NCI-H2081 treated with DMSO at 0.1 percent for 48 hours (cell line): ENCODE measurements at regions not wholly inside any gene's neighbourhood (a gene's known extent, or its start where the extent isn't known, plus 50 kb on each side); places are given as distances from the start of the nearest gene placed in this dataset.
"Not testable (repeated sequence)": the region's sequence is repeated elsewhere in the genome, so short reads cannot be mapped to it uniquely, and the experiment has no call there.

Experiments
- DNase-seq: peaks from one replicate; lab custom pipeline; 2025; lab: John Stamatoyannopoulos, UW

DNA sequence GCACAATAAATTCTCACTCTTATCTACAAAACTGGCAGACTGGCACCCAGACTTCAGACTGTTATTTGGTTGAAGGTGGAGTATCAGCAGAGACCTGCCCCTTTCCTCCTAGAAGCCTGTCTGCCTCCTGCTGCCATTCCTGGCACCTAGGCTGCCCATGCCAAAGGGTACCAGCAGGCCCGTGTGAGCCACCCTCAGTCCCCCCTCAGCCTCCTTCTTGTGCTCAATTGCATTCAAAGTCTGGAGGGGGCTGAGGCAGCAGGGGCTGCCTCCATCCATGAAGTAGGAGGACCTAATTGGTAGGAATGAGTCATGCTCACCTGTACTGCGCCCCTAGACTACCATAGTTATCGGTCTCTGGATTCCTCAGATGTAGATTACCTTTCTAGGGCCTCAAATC, 440.9 kb upstream of the GRM3 start:
- DNase-seq, result no peak

GRCh38 chr7:86201767-86202166, 441.9 kb upstream of the GRM3 start:
- DNase-seq, result no peak

GRCh38 chr7:86199881-86200614, 443.7 kb upstream of the GRM3 start:
- DNase-seq, result no peak

DNA sequence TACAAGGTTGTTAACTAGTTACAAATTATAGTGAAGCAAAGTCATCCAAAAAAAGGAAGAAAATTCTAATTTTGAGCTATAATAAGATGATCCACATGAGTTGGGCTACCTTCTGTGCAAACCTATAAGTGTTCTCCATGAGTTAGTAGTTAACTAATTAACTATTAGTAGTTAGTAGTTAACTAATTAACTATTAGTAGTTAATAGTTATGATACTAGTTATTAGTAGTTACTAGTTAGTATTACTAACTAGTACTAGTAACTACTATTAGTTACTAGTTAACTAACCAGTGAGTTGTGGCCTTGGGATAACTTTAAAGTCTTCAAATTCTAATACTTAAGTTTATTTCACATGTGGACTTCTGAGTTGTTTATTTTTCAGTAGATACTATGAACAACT, 453.4 kb upstream of the GRM3 start:
- DNase-seq, result no peak

DNA sequence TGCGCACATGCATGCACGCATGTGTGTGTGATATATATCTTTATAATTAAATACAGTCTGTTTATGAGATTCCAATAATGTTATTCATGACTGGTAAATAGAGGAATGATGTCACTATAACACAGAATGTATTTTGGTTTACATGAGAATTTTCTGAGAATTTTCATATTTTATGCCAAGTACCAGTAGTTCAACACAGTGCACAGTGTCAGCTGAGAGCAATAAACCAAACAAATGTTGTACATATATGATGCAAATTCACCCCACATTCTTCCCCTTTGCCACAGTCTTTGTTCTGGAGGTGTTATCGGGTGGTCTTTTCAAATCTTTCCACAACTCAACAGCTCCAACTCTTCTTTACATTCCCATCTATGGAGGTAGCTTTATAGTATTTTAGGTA, 462.2 kb upstream of the GRM3 start:
- no peak for DNase-seq

DNA sequence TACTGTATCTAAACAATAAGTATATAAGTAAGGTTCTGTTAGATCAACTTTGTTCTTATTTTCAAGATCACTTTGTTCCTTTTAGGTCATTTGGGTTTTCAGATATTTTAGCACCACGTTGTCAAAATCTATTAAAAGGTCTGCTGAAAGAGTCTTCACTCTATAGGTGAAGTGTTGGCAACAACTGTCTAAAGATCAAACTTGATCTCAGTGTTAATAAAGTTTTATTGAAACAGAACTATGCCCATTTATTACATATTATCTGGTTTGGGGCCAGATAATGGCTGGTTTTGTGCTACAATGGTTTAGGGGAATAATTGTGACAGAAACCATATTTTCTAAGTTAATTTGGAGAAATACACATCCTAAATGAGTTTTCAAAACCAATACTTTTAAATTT, 478.9 kb upstream of the GRM3 start:
- no peak for DNase-seq

DNA sequence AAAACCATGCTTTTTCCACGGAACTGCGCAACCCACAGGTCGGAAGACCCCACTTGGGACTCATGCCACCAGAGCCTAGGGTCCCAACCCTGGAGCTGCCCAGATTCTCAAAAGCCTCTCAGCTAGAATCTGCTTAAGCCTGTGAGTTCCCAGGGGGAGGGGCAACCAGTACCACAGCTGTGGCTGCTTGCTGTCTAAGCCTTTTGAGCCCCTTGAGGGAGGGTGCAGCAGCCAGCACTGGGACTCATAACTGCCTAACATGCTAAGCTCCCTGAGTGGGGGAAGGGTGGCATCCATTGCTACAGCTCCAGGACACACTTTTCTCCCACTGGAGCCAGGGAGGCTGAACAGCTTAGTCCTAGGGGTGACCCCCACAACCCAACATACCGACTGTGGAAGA, 485.6 kb upstream of the GRM3 start:
- no peak for DNase-seq

- no peak for DNase-seq
These were observed 488.1 kb upstream of the GRM3 start for GRCh38 chr7:86155623-86156022.

DNA sequence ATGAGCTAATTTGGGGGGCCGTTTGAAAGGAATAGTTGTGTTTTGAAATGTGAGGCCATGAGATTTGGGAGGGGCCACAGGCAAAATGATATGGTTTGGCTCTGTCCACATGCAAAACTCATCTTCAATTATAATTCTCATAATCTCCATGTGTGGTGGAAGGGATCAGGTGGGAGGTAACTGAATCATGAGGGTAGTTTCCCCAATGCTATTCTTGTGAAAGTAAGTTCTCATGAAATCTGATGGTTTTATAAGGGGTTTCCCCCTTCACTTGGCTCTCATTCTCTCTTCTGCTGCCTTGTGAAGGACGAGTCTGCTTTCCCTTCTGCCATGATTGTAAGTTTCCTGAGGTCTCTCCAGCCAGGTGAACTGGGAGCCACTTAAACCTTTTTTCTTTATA, 490.8 kb upstream of the GRM3 start:
- DNase-seq, result no peak

DNA sequence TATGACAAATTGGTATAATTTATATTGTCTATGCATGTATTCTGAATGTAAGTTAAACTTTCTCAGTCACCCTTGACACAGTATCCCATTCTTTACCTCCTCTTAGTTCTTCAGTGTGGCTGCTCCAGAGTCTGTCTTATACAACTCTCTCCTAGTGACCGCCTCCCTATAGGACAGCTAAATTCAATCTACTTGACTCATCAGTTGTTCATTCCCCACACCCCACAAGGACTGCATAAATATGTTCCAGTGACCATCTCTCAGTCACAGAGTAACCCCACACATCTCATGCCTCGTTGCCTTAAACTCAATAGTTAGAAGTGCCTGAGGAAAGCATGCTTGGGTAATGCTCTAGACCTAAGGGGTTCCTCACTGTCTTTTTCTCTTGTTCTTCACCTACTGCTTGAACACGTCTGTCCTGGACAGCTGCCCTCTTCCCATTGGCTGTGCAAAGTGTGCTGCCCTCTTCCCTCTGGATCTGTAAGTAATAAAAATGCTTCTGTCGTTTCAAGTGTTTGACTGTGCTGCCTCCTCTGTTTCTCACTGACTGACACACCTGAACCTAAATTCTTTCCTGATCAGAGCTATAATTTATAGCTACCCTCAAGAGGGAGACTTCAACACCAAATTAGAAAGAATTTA, 494.6 kb upstream of the GRM3 start:
- DNase-seq, result no peak

DNA sequence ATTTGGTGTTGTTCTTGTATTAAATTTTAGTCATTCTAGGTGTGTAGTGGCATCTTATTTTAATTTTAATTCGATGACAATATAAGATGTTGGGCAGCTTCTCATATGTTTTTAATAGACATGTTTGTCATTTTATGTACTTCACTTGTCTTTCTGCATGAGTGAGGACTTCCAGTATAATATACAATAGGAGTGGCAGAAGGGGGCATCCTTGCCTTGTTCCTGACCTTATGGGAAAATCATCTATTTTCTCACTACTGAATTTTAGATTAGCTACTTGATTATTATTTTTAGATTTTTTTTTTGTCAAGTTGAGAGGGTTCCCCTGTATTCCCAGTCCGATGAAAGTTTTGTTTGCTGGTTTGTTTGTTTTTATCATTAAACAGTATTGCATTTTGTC, 495.2 kb upstream of the GRM3 start:
- DNase-seq, result no peak

- DNase-seq, result no peak
These were observed 506.4 kb upstream of the GRM3 start for GRCh38 chr7:86137343-86137742.

DNA sequence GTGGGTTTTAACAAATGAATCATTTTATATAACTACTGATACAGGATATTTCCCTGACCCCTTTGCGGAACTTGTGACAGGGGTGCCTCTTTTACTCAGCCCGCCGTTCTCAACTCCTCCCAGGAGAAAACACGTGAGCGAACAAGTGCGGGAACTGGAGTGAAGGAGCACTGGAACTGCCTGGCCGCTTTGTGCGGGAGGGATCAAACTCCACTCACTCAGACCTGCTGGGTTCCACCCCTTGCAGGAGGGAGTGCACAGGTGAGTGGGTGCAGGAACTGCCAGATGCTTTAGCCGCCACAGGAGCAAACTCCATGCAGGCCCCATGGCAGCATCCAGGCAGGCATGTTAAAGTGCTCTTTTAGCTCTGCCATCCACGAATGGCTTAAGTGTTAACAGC, 513.4 kb upstream of the GRM3 start:
- no peak for DNase-seq

DNA sequence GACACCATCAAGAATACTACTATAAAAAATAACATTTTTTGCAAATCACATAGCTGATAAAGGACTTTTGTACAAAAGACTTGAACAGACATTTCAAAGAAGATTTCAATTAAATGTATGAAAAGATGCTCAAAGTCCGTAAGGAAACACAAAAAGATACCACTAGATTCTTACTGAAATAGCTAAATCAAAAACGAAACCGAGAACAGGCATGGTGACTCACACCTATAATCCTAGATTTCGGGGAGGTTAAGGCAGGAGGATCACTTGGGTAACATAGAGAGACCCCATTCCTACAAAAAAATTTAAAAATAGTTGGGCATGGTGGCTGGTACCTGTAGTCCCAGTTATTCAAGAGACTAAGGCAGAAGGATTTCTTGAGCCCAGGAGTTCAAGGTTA, 520.2 kb upstream of the GRM3 start:
- DNase-seq, result no peak

DNA sequence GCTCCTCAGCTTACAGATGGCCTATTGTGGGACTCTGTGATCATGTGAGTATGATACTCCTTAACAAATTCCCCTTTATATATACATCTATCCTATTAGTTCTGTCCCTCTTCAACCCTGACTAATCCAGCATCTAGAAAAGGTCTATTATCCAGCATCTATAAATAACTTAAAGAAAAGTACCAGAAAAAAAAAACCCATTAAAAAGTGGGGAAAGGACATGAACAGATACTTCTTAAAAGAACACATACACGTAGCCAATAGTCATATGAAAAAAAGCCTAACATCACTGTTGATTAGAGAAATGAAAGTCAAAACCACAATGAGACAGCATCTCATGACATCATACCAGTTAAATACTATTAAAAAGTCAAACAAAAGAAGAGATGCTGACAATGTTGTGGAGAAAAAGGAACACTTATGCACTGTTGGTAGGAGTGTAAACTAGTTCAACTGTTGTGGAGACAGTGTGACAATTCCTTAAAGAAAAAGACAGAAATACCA, 549.5 kb upstream of the GRM3 start:
- DNase-seq, result no peak

DNA sequence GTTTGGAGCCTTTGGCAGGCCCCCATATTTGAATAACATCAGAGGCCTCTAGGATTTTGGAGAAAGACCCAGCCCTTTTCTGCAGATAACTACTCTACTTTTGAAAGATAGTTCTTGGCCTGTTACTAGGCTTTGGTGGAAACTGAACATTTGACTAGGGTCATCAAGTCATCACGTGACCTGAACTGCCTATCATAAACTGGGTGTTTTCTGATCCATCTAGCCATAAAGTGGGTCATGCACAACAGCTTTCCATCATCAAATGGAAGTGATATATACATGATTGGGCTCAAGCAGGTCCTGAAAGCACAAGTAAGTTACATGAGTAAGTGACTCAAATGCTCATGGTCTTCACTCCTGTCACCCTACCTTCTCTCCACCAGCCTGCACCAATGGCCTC, 552.3 kb upstream of the GRM3 start:
- DNase-seq, result no peak

GRCh38 chr7:86089455-86089854, 554.3 kb upstream of the GRM3 start:
- no peak for DNase-seq

- not testable (repeated sequence) for DNase-seq
These were observed 579.1 kb upstream of the GRM3 start for GRCh38 chr7:86064572-86064971.

GRCh38 chr7:86058649-86059048, 585.1 kb upstream of the GRM3 start:
- DNase-seq, result no peak

- DNase-seq, result no peak
These were observed 592.8 kb upstream of the GRM3 start for GRCh38 chr7:86050918-86051317.

DNA sequence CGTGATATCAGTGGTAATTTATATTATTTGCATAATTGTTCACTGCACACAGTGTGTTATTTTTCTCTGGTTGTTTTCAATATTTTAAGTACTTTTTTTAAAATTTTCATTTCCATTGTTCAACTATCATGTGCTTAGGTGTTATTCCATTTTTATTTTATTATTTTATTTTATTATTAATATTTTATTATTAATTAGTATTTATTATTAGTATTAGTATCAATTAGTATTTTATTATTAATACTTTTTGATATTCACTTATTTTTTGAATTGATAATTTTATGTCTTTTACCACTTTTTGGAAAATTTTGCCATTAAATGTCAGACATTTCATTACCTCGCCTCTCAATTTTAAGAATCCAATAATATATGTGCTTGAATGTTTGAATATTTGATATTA, 593.8 kb upstream of the GRM3 start:
- no peak for DNase-seq

GRCh38 chr7:86045197-86045596, 598.5 kb upstream of the GRM3 start:
- not testable (repeated sequence) for DNase-seq

DNA sequence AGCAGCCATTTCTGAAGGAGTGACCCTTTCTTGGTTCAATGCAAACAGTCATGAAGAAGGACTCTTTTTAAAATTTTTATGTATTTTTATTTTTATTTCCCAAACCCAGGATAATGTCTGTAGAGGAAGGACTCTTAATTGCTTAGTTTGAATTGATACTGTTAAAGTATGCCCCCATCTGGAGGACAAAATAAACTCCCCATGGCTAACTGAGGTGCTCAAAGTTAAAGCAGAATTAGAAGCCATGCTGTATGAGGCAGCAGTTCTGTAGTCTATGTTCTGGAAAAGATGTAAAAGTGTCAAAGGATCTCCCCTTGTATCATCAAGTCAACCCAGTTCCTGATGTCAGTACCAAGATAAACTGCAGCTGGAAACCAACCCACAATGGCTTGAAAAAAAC, 617.9 kb upstream of the GRM3 start:
- DNase-seq, result no peak

- DNase-seq, result no peak
These were observed 630.0 kb upstream of the GRM3 start for GRCh38 chr7:86013662-86014061.
